ENCODE measurements at regions not wholly inside any gene's neighbourhood (a gene's known extent, or its start where the extent isn't known, plus 50 kb on each side); places are given as distances from the start of the nearest gene placed in this dataset.

DNA sequence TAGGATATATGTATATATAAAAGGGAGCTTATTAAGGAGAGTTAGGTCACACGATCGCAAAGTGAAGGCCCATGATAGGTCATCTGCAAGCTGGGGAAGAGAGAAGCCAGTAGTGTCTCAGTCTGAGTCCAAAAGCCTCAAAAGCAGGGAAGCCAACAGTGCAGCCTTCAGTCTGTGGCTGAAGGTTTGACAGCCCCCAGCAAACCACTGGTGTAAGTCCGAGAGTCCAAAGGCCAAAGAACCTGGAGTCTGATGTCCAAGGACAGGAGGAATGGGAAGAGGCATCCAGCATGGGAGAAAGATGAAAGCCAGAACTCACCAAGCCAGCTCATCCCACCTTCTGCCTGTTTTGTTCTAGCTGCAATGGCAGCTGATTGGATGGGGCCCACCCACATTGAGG is 88.9 kb upstream of the TBX20 start:
- no peaks in the 10 kb centered on the region for H3K36me3 ChIP-seq (ENCODE audit: insufficient read depth, low read length)
- no peaks in the 10 kb centered on the region for H3K4me1 ChIP-seq (ENCODE audit: low read length)
- H3K4me3 ChIP-seq (ENCODE audit: low read length) = no peak overlapping the region
- no peaks in the 10 kb centered on the region for H3K9me2 ChIP-seq (replicated peaks; ENCODE audit: insufficient read depth, low read length)
- H3K9ac ChIP-seq (ENCODE audit: low read length) = no peak overlapping the region
- H3K79me2 ChIP-seq (ENCODE audit: low read length) = no peaks in the 10 kb centered on the region
- no peak for DNase-seq
- no peak overlapping the region for H3K27ac ChIP-seq (ENCODE audit: low read length)
- H3K9me3 ChIP-seq (ENCODE audit: low read length) = no peaks in the 10 kb centered on the region
- no peaks in the 10 kb centered on the region for H3K27me3 ChIP-seq (ENCODE audit: low read length)
- no peak overlapping the region for H3K4me2 ChIP-seq (ENCODE audit: low read depth, low read length, poor library complexity, severe bottlenecking)
- H2AFZ ChIP-seq (ENCODE audit: low read length) = no peak overlapping the region
- no peaks in the 10 kb centered on the region for H4K20me1 ChIP-seq (ENCODE audit: insufficient read depth, low read depth, low read length)

DNA sequence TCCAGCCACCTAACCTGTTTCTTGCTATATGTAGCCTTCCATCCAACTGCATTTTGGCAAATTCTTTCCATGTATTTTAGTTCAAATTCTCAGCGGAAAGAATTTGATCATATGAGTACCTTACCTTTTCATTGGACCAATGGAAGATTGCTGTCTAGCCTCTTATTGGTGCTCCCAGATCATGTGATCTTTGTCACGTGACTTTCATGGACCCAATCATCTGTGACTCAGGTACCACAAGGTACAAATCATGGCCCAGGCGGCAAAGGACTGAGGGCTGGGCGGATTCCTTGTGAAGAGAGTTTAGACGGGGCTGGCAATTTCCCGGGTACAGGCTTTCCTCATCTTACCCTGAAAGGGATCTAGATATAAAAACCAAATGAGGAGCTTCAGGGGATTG is 85.9 kb upstream of the TBX20 start:
- H3K79me2 ChIP-seq (ENCODE audit: low read length) = no peaks in the 10 kb centered on the region
- H3K9me2 ChIP-seq (replicated peaks; ENCODE audit: insufficient read depth, low read length) = no peaks in the 10 kb centered on the region

DNA sequence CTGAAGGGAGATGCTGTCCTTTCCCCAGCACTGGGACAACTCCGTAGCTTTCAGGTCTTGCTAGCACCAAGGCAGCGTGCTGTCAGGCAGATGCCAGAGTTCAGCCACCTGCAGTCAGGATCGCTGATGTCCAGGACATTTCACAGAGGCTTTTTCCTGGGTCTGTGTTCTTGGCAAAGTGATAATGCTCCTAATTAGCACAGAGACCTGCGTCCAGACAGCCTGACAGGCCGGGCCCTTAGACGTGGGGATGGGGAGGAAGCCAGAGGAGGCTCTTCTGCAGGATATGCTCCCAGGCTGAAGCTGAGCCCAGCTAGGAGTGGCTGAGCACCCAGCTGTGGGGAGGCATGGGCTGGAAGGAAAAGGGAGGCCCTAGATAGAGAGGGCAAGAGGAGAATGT is 82.5 kb upstream of the TBX20 start:
- no peak overlapping the region for H3K4me2 ChIP-seq (ENCODE audit: low read depth, low read length, poor library complexity, severe bottlenecking)
- DNase-seq = no peak
- H3K27me3 ChIP-seq (ENCODE audit: low read length) = no peaks in the 10 kb centered on the region
- H3K79me2 ChIP-seq (ENCODE audit: low read length) = no peaks in the 10 kb centered on the region
- no peak overlapping the region for H2AFZ ChIP-seq (ENCODE audit: low read length)
- no peaks in the 10 kb centered on the region for H3K4me1 ChIP-seq (ENCODE audit: low read length)
- H3K9me3 ChIP-seq (ENCODE audit: low read length) = no peaks in the 10 kb centered on the region
- no peaks in the 10 kb centered on the region for H3K36me3 ChIP-seq (ENCODE audit: insufficient read depth, low read length)
- no peaks in the 10 kb centered on the region for H4K20me1 ChIP-seq (ENCODE audit: insufficient read depth, low read depth, low read length)
- no peak overlapping the region for H3K4me3 ChIP-seq (ENCODE audit: low read length)
- no peak overlapping the region for H3K27ac ChIP-seq (ENCODE audit: low read length)
- H3K9me2 ChIP-seq (replicated peaks; ENCODE audit: insufficient read depth, low read length) = no peaks in the 10 kb centered on the region
- H3K9ac ChIP-seq (ENCODE audit: low read length) = no peak overlapping the region

More for the DNA sequence above, 85.9 kb upstream of the TBX20 start:
- H3K9me3 ChIP-seq (ENCODE audit: low read length) = no peaks in the 10 kb centered on the region
- H3K4me2 ChIP-seq (ENCODE audit: low read depth, low read length, poor library complexity, severe bottlenecking) = no peak overlapping the region
- H2AFZ ChIP-seq (ENCODE audit: low read length) = no peak overlapping the region
- H3K36me3 ChIP-seq (ENCODE audit: insufficient read depth, low read length) = no peaks in the 10 kb centered on the region
- no peaks in the 10 kb centered on the region for H3K27me3 ChIP-seq (ENCODE audit: low read length)
- no peak overlapping the region for H3K4me3 ChIP-seq (ENCODE audit: low read length)
- no peaks in the 10 kb centered on the region for H3K4me1 ChIP-seq (ENCODE audit: low read length)
- H3K9ac ChIP-seq (ENCODE audit: low read length) = no peak overlapping the region
- DNase-seq = no peak
- H4K20me1 ChIP-seq (ENCODE audit: insufficient read depth, low read depth, low read length) = no peaks in the 10 kb centered on the region
- no peak overlapping the region for H3K27ac ChIP-seq (ENCODE audit: low read length)

DNA sequence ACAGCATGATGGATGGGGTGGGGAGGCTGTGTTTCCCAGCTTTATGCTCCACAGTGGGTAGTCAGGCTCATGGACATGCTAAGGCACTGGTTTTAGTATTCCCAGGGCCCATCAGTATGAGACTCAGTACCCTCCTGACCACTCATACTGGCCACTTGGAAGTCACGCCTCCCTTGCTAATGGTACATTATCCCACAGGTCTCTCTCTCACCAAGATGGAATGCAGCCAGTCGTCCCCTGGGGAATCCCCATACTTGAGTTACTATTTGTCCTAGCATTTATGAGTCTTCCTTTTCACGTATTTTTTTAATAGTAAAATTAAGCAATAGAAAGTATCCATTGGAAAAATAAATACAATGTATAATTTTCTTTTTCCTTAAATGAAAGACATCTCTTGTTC is 80.6 kb upstream of the TBX20 start:
- Histone ChIP-seq H3K9me2 (replicated peaks; ENCODE audit: insufficient read depth, low read length) (no peaks in the 10 kb centered on the region), H3K4me2 (ENCODE audit: low read depth, low read length, poor library complexity, severe bottlenecking) (no peak overlapping the region), H3K4me3 (ENCODE audit: low read length) (no peak overlapping the region), H3K4me1 (ENCODE audit: low read length) (no peaks in the 10 kb centered on the region), H3K27ac (ENCODE audit: low read length) (no peak overlapping the region), H3K9ac (ENCODE audit: low read length) (no peak overlapping the region), H3K9me3 (ENCODE audit: low read length) (no peaks in the 10 kb centered on the region), H4K20me1 (ENCODE audit: insufficient read depth, low read depth, low read length) (no peaks in the 10 kb centered on the region), H3K79me2 (ENCODE audit: low read length) (no peaks in the 10 kb centered on the region), H3K36me3 (ENCODE audit: insufficient read depth, low read length) (no peaks in the 10 kb centered on the region), H2AFZ (ENCODE audit: low read length) (no peak overlapping the region), H3K27me3 (ENCODE audit: low read length) (no peaks in the 10 kb centered on the region)
- no peak for DNase-seq

DNA sequence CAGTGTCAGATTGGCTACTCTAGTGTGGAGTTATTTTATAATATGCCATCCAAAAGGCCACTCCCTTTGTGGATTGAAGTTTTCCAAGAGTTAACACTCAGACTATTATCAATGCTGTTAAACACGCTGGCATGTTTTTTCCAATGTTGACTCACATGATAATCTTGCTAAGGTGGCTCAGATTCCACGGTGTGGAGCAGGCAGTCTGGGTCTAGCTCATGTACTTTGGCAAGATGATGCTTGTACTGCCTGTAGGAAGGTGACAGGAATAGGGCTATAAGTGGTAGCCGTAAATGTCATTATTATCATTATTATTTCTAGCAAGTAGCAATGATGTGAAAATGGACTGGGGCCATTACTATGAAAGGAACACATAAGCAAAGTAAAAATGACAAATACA is 79.4 kb upstream of the TBX20 start:
- Histone ChIP-seq H3K27me3 (ENCODE audit: low read length) (no peaks in the 10 kb centered on the region), H3K9me3 (ENCODE audit: low read length) (no peaks in the 10 kb centered on the region), H3K79me2 (ENCODE audit: low read length) (no peaks in the 10 kb centered on the region), H3K9ac (ENCODE audit: low read length) (no peak overlapping the region), H3K27ac (ENCODE audit: low read length) (no peak overlapping the region), H3K4me2 (ENCODE audit: low read depth, low read length, poor library complexity, severe bottlenecking) (no peak overlapping the region), H3K4me1 (ENCODE audit: low read length) (no peaks in the 10 kb centered on the region), H4K20me1 (ENCODE audit: insufficient read depth, low read depth, low read length) (no peaks in the 10 kb centered on the region), H3K36me3 (ENCODE audit: insufficient read depth, low read length) (no peaks in the 10 kb centered on the region), H3K9me2 (replicated peaks; ENCODE audit: insufficient read depth, low read length) (no peaks in the 10 kb centered on the region), H3K4me3 (ENCODE audit: low read length) (no peak overlapping the region), H2AFZ (ENCODE audit: low read length) (no peak overlapping the region)
- no peak for DNase-seq

DNA sequence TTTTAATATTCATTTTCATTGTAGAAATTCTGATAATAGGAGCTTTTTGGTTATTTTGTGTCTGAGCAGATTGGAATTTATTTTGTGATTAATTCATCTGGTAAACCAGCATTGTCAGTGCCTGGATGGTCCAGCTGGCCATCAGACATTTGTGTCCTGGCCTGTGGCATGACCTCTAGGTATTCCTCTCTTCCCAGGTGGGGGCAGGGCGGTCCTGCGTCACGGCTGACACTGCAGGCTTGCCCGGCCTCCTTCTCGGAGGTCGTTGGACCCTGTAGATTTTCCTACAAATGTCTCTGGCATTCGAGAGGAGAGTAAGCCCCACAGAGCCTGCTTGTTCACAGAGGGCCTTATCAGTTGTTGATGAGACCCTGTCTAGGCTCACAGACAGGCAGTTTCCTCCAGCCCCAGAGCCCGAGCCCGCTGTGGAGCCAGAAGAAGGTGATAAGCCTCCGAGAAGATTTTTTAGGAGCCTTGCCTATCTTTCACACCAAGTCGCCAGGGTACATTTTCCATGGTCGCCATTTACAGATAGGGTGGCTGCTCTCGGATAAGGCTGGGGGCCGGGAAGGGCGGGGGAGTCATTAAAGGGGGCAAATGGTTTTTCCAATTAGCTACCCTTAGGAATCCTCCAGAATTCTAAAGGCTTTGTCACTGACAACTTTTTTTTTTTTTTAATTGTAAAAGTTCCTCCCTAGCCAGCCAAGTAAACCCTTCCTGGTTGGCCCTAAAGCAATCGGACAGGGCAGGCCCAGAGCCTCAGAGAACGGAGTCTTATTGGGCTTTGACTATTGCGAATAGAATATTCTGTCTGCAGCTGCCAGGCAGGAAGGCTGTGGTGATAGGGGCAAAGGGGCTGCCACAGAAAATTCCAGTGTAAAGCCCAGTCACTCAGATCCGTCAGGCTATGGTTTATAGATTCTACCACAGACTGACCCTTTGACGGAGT is 78.1 kb upstream of the TBX20 start:
- Histone ChIP-seq H3K27me3 (ENCODE audit: low read length) (no peaks in the 10 kb centered on the region), H4K20me1 (ENCODE audit: insufficient read depth, low read depth, low read length) (no peaks in the 10 kb centered on the region), H3K4me3 (ENCODE audit: low read length) (no peak overlapping the region), H3K4me2 (ENCODE audit: low read depth, low read length, poor library complexity, severe bottlenecking) (no peak overlapping the region), H3K4me1 (ENCODE audit: low read length) (no peaks in the 10 kb centered on the region), H3K9me3 (ENCODE audit: low read length) (no peaks in the 10 kb centered on the region), H3K36me3 (ENCODE audit: insufficient read depth, low read length) (no peaks in the 10 kb centered on the region), H3K9ac (ENCODE audit: low read length) (no peak overlapping the region), H3K27ac (ENCODE audit: low read length) (no peak overlapping the region), H3K79me2 (ENCODE audit: low read length) (no peaks in the 10 kb centered on the region), H3K9me2 (replicated peaks; ENCODE audit: insufficient read depth, low read length) (no peaks in the 10 kb centered on the region), H2AFZ (ENCODE audit: low read length) (no peak overlapping the region)
- no peak for DNase-seq

DNA sequence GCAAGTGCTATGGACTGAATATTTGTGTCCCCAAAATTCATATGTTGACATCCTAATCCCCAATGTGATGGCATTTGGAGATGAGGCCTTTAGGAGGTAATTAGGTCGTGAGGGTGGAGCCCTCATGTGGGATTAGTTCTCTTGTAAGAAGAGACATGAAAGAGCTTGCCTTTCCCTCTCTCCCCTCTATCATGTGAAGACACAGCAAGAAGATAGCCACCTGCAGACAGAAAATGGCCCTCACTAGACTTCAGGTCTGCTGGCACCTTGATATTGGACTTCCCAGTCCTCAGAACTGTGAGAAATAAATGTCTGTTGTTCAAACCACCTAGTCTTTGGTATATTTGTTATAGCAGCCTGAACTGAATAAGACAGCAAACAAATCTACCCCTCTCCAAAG is 75.1 kb upstream of the TBX20 start:
- no peaks in the 10 kb centered on the region for H3K27me3 ChIP-seq (ENCODE audit: low read length)

DNA sequence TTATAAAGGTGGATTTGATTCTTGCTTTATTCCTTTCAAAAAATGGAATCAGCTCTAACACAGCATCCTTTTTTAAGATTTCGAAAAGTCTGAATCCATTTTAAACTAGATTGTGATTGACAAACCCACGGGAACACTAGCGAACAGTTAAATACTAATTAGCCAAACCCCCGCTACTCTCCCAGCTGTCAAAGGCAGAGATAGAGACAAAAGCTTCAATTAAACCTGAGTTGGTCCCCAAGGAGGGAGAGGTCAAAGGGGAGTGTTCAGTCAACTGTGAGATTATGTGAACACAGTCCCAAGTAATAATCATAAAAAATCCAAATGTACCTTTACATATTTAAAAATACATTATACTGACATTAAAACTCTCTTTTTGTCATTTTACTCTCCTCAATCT is 65.7 kb upstream of the TBX20 start:
- H3K9ac ChIP-seq (ENCODE audit: low read length) = no peak overlapping the region
- H3K36me3 ChIP-seq (ENCODE audit: insufficient read depth, low read length) = no peaks in the 10 kb centered on the region
- H3K27me3 ChIP-seq (ENCODE audit: low read length) = no peaks in the 10 kb centered on the region
- H3K79me2 ChIP-seq (ENCODE audit: low read length) = no peaks in the 10 kb centered on the region
- no peak overlapping the region for H3K27ac ChIP-seq (ENCODE audit: low read length)
- no peaks in the 10 kb centered on the region for H3K9me2 ChIP-seq (replicated peaks; ENCODE audit: insufficient read depth, low read length)
- no peaks in the 10 kb centered on the region for H3K4me1 ChIP-seq (ENCODE audit: low read length)
- H4K20me1 ChIP-seq (ENCODE audit: insufficient read depth, low read depth, low read length) = no peaks in the 10 kb centered on the region
- no peak overlapping the region for H3K4me2 ChIP-seq (ENCODE audit: low read depth, low read length, poor library complexity, severe bottlenecking)
- DNase-seq = no peak
- H3K4me3 ChIP-seq (ENCODE audit: low read length) = no peak overlapping the region
- H3K9me3 ChIP-seq (ENCODE audit: low read length) = no peaks in the 10 kb centered on the region
- no peak overlapping the region for H2AFZ ChIP-seq (ENCODE audit: low read length)

More for the DNA sequence above, 75.1 kb upstream of the TBX20 start:
- H4K20me1 ChIP-seq (ENCODE audit: insufficient read depth, low read depth, low read length) = no peaks in the 10 kb centered on the region
- H3K9ac ChIP-seq (ENCODE audit: low read length) = no peak overlapping the region
- H3K79me2 ChIP-seq (ENCODE audit: low read length) = no peaks in the 10 kb centered on the region
- no peaks in the 10 kb centered on the region for H3K9me3 ChIP-seq (ENCODE audit: low read length)
- H3K4me1 ChIP-seq (ENCODE audit: low read length) = no peaks in the 10 kb centered on the region
- H3K36me3 ChIP-seq (ENCODE audit: insufficient read depth, low read length) = no peaks in the 10 kb centered on the region
- no peak overlapping the region for H2AFZ ChIP-seq (ENCODE audit: low read length)
- H3K4me3 ChIP-seq (ENCODE audit: low read length) = no peak overlapping the region
- no peak overlapping the region for H3K27ac ChIP-seq (ENCODE audit: low read length)
- no peak for DNase-seq
- no peaks in the 10 kb centered on the region for H3K9me2 ChIP-seq (replicated peaks; ENCODE audit: insufficient read depth, low read length)
- no peak overlapping the region for H3K4me2 ChIP-seq (ENCODE audit: low read depth, low read length, poor library complexity, severe bottlenecking)

Measured in Karpas-422 (cell line).